Heart left ventricle (tissue), 13 donors: ENCODE measurements at regions not wholly inside any gene's neighbourhood (a gene's known extent, or its start where the extent isn't known, plus 50 kb on each side); places are given as distances from the start of the nearest gene placed in this dataset.

Source experiments
- CTCF ChIP-seq, 12 donors: fragments of 200-600 bp; sonication (generic) in 4 of 12; IDR thresholded peaks; one replicate each; pipeline versions ENCODE4 v1.5.0 to v1.8.0; 2018 to 2022; ENCODE audit warnings: antibody characterized with exemption in 12 of 12, mild to moderate bottlenecking in 5 of 12
- POLR2A ChIP-seq, 2 donors: fragments of 450-650 bp; IDR thresholded peaks; one replicate each; pipeline ENCODE4 v1.6.1; 2017; ENCODE audit warnings: antibody characterized with exemption in 2 of 2, mild to moderate bottlenecking in 2 of 2, moderate library complexity in 2 of 2
- donor health status: ischemic (EF 13 %, LVEDD 7.1; RV severe dilation, severe dysfunction).
- donor health status: DM: no; HTN: yes; CAD: no.
- donor health status: DM: no; HTN: no; CAD: no.
- donor health status: ischemic (EF 25% LVEDD 6.9; RV normal size, moderate dysfunction).
- donor health status: ischemic (EF 25% LVEDD 5.7; RV mildly dilated, moderate dysfunction).
- donor health status: ischemic (EF 35%, LVEDD 5.7; RV mildly dilated, moderate dysfunction).
- donor health status: nonischemic (EF 11% LVEDD 7.7; RV severe dilation, severe dysfunction).
- donor health status: DM: yes; HTN: yes; CAD: no.
- donor health status: PGD.
- donor health status: ischemic (EF 29% LVEDD 5.4; RV normal size, mild dysfunction).
- donor health status: nonischemic (EF 23%, LVEDD 6.1; RV moderate dilation, normal function).

GRCh38 chr11:97445561-97445960, 1055.7 kb downstream of the JRKL start:
- TF ChIP-seq CTCF (IDR thresholded peaks at IDR 0.05): no peak
- no peak for TF ChIP-seq POLR2A (IDR thresholded peaks at IDR 0.05)
